ENCODE measurements at regions not wholly inside any gene's neighbourhood (a gene's known extent, or its start where the extent isn't known, plus 50 kb on each side); places are given as distances from the start of the nearest gene placed in this dataset.
"Not testable (repeated sequence)": the region's sequence is repeated elsewhere in the genome, so short reads cannot be mapped to it uniquely, and the experiment has no call there.

- no peak for DNase-seq
Measured at GRCh38 chr5:168088410-168089173, 202.9 kb upstream of the WWC1 start.

- DNase-seq, result no peak
Measured at GRCh38 chr5:168089201-168089887, 202.1 kb upstream of the WWC1 start.

GRCh38 chr5:168092209-168093185 lies 198.9 kb upstream of the WWC1 start:
- DNase-seq, result no peak

GRCh38 chr5:168093200-168093910 lies 198.1 kb upstream of the WWC1 start:
- DNase-seq, result no peak

- DNase-seq, result no peak
Measured at GRCh38 chr5:168096525-168096924, 194.9 kb upstream of the WWC1 start.

- DNase-seq, result no peak
Measured at GRCh38 chr5:168097876-168098653, 193.4 kb upstream of the WWC1 start.

- no peak for DNase-seq
Measured at GRCh38 chr5:168101352-168101751, 190.1 kb upstream of the WWC1 start.

- not testable (repeated sequence) for DNase-seq
Measured at GRCh38 chr5:168103018-168103417, 188.4 kb upstream of the WWC1 start.

GRCh38 chr5:168104350-168104749 lies 187.1 kb upstream of the WWC1 start:
- no peak for DNase-seq

- no peak for DNase-seq
Measured at GRCh38 chr5:168104811-168105481, 186.5 kb upstream of the WWC1 start.

GRCh38 chr5:168106008-168106761 lies 185.3 kb upstream of the WWC1 start:
- DNase-seq, result no peak

GRCh38 chr5:168109441-168109840 lies 182.0 kb upstream of the WWC1 start:
- DNase-seq, result no peak

GRCh38 chr5:168110384-168110783 lies 181.1 kb upstream of the WWC1 start:
- DNase-seq, result no peak

GRCh38 chr5:168110870-168111832 lies 180.3 kb upstream of the WWC1 start:
- no peak for DNase-seq

- DNase-seq, result peak; percentile 10
Measured at GRCh38 chr5:168114444-168115017, 176.9 kb upstream of the WWC1 start.

- no peak for DNase-seq
Measured at GRCh38 chr5:168117469-168117868, 174.0 kb upstream of the WWC1 start.

GRCh38 chr5:168118042-168118668 lies 173.3 kb upstream of the WWC1 start:
- no peak for DNase-seq

- DNase-seq, result no peak
Measured at GRCh38 chr5:168120401-168121137, 170.9 kb upstream of the WWC1 start.

Measured in DMS 273 treated with DMSO at 0.1 percent for 48 hours (cell line).